GM12872 (cell line): ENCODE measurements at regions not wholly inside any gene's neighbourhood (a gene's known extent, or its start where the extent isn't known, plus 50 kb on each side); places are given as distances from the start of the nearest gene placed in this dataset.
A peak's percentile ranks its signal among the peaks of the same experiment; 100 is the strongest.

ENCODE experiments used
- CTCF ChIP-seq: IDR thresholded peaks from 3 replicates; pipeline ENCODE4 v1.5.1; 2011; ENCODE audit warnings: low read depth, mild to moderate bottlenecking, low read length, moderate library complexity; ENCODE audit not compliant: insufficient read depth

GRCh38 chr4:116736756-116737155 lies 348.6 kb downstream of the TRAM1L1 start:
- TF ChIP-seq CTCF, result no peak

- no peak for TF ChIP-seq CTCF
Observed at GRCh38 chr4:116734178-116734577, 351.2 kb downstream of the TRAM1L1 start.

- TF ChIP-seq CTCF, result no peak
Observed at GRCh38 chr4:116733370-116733769, 352.0 kb downstream of the TRAM1L1 start.

GRCh38 chr4:116726523-116726922 lies 358.9 kb downstream of the TRAM1L1 start:
- no peak for TF ChIP-seq CTCF

- no peak for TF ChIP-seq CTCF
Observed at GRCh38 chr4:116724249-116724648, 361.1 kb downstream of the TRAM1L1 start.

GRCh38 chr4:116705466-116705865 lies 379.9 kb downstream of the TRAM1L1 start:
- TF ChIP-seq CTCF, result no peak

GRCh38 chr4:116702949-116703348 lies 382.4 kb downstream of the TRAM1L1 start:
- TF ChIP-seq CTCF, result peak; percentile 29; the same call in 2 of the 3 replicates

GRCh38 chr4:116688536-116688935 lies 396.8 kb downstream of the TRAM1L1 start:
- TF ChIP-seq CTCF, result no peak
